KG1 (cell line): ENCODE measurements at regions not wholly inside any gene's neighbourhood (a gene's known extent, or its start where the extent isn't known, plus 50 kb on each side); places are given as distances from the start of the nearest gene placed in this dataset.
A peak's percentile ranks its signal among the peaks of the same experiment; 100 is the strongest.
"Not testable (repeated sequence)": the region's sequence is repeated elsewhere in the genome, so short reads cannot be mapped to it uniquely, and the experiment has no call there.

ENCODE experiments used
- DNase-seq: peaks from one replicate; lab custom pipeline; 2025; lab: John Stamatoyannopoulos, UW

DNA sequence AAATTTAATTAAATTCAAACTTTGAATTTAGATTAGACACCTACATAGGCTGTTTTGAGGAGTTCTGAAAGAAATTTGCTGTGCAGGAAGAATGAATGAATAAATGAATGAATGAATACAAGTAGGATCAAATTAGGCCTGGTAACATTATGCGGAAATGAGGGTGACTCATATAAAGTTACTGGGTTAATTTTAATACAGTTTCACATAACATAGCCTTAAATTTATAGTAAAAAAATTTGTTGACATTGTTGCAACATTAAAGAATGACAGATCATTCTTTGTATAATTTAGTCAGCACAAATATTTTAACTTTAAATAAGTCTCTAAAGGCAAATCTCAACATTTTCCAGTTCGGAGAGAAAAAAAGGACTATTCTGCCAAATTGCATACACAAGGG lies 1293.1 kb upstream of the SLC39A10 start:
- no peak for DNase-seq

DNA sequence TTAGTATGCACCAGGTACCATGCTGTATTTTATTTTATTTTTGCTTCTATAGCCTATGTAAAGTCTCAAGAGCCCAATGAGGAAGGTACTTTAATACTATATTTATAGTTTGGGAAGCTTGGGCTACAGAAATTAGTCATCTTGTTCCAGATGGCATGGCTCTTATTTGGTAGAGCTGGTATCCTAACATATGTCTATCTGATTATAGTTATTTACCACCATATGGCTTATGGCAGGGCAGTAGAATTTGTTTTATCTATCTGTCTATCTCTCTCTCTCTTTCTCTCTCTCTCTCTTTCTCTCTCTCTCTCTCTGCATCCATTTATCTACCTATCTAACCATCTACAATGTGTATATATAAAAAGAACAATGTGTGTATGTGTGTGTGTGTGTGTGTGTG lies 1293.7 kb upstream of the SLC39A10 start:
- no peak for DNase-seq

DNA sequence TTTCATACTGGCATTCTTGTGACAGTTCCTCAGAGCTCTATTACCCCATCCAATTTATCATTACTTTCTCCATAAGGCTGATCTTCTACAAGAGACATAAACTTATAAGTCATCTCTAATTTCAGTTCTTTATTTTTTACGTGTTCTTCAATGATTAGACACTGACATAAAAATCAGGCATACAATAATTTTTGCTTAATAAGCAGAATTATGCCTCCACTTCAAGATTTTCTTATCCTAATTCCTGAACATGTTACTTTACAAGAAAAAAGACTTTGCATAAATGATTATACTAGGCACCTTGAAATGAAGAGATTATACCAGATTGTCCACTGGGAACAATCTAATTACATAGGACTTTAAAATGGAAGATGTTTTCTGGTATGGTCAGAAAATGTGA lies 1304.5 kb upstream of the SLC39A10 start:
- no peak for DNase-seq

DNA sequence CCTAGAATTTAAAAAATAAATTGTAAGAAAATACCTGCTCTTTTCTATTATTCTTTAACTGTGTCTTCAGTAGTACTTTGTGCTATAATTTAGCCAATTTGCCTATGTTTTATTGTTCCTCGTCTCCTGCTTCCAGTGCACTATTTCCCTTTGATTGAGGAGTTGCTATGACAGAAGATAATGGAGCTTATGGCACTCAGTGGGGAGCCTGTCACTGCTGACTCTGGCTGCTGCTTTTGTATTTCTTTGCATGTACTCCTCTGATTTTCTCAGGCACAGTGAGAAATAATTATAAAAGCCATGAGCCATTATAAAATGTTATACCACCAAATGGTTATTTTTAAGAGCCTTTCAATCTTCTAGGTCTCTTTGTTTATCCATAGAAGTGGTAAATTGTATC lies 1310.8 kb upstream of the SLC39A10 start:
- no peak for DNase-seq

DNA sequence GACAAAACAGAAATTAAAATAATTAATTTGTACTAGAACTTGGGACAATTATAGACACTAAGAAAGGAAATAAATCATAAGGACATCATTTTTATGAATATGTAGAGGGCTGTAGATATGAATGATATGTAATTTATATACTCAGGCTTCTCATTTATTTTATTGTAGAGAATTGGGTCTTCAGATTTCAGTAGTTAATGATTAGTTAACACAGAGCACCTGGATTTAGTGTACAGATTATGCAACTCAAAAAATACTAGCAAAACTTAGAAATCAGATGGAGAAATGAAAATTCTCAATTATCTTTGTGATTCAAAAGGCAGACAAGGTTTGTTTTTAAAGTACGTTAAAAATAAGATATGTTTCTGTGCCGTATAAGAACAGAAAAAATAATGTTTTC lies 1311.7 kb upstream of the SLC39A10 start:
- DNase-seq = no peak

DNA sequence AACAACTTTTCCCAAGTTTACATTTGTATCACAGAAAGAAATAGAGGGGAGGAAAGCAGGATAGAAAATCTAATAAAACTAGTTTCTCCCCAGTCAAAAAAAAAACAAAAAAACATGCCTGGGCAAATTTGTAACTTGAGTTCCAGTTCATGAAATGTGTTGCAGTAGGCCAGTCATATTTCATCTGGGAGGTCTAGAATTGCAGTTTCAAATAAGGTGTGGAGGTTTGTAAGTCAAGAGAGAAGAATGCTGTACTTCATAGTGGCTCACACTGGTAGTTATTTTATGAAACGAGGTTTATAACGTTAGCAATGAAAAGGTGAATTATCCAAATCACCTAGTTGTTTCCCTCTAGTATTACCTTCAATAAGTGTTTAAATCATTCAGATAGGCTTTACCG lies 1313.9 kb upstream of the SLC39A10 start:
- no peak for DNase-seq

DNA sequence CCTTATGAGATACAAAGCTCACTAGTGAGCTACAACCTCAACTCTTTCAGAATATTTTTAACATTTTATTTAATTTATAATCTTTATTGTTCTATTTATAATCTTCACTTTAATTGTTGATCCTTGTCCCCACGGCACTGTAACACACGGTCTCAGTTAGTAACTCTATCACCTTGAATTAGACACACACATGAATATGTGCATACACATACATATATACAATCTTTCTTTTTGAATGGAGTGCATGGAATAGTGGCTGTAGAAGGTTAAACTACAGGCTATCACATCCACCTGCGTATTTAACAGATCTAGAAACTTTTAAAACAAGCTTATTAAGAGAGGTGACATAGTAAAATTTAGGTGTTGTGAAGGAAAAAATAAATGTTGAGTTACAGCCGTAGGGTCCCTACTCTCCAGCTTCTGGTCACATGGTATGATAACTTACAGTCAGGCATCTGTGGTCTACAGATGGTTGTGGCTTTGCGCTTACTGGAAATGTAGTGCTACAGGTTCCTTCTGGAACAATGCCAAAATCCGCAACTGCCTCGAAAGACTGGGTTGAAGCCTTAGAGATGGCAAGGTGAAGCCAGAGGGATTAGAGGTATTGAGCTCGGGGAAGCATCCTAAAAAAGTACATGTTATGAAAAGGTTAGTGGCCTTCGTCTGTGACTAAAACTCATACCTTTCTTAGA lies 1324.1 kb upstream of the SLC39A10 start:
- DNase-seq = peak; percentile 33

DNA sequence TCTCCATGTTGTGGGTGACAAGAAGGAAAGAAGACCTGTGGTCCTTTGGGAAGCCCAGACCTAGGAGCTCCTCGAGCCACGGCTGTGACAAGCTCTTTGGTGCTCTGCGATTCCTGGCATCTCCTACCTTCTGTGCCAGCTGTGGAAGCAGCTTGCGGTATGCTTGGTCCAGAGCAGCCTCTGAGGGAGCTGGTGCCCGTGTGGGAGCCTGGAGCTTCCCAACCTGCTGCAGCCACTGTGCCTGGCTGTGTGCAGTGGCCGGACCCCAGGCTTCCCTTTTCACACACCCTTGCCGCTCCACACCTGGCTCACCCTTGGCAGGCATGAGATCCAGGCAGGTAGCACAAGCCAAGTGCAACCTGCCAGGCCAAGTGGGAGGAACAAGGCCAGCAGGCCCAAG lies 1328.6 kb upstream of the SLC39A10 start:
- no peak for DNase-seq

DNA sequence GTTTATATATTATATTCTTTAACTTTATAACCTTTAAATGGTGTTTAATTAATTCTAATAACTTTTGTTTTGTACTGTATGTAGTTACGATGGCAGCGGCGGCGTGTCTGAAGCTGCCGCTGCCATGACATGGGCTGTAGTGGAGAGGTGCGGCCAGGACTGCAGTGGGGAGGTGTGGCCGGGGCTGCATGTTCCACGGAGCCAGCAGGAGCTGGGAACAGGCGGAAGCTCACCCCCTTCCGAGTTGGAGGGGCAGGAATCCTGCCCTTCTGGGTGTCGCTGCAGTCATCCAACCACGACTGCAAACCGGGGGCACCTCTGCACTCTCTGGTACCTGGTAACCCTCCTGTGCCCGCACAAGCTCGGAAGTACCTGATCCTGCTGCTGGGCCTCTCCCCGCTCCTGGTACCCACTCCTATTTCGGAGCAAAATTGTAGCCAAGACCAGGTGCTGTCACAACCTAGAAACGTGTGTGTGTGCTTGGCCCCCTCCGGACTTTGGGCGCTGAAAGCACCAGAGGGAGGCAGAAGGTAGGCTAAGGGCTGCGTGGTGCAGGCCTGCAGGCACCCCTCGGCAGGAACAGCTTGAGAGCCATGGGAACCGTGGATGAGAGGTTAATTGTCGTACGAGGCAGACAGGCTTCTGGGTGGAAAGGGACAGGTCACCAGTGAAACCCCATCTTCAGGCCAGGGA lies 1329.7 kb upstream of the SLC39A10 start:
- DNase-seq = no peak

DNA sequence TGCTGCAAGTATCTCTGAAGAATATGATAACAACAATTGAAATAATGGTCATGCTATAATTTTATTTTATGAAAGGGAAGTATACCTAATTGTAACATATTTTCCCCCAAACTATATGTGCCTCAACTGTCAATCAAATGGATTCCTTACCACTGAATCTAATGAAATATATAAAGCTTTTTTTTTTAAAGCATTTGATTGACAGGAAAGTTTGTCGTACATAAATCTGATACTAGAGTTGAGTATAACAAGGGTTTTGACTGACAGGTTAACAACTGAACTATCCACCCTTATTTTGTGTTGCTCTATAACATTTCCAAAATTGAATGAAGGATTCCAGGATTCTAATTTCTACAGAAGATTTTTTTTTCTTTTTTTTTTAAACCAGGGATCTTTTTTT lies 1333.3 kb upstream of the SLC39A10 start:
- DNase-seq = no peak

DNA sequence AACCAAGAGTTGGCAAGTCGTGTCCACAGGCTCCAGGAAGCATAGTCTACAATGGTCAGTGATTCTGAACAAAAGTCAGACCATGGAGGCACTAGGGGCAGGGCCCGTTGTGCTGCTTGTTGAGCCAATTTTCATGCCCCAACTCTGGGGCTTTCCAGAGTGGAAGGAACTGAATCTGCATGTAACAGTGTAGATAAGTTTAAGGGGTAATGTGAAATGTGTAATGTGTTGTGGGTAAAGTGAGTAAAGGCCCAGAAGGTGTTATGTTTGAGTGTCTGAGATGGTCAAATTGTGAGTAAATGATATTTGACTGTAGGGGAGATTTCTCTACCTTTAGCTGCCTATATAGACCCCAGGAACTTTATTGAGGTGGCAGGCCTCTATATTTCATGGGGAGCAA lies 1336.5 kb upstream of the SLC39A10 start:
- DNase-seq = no peak

DNA sequence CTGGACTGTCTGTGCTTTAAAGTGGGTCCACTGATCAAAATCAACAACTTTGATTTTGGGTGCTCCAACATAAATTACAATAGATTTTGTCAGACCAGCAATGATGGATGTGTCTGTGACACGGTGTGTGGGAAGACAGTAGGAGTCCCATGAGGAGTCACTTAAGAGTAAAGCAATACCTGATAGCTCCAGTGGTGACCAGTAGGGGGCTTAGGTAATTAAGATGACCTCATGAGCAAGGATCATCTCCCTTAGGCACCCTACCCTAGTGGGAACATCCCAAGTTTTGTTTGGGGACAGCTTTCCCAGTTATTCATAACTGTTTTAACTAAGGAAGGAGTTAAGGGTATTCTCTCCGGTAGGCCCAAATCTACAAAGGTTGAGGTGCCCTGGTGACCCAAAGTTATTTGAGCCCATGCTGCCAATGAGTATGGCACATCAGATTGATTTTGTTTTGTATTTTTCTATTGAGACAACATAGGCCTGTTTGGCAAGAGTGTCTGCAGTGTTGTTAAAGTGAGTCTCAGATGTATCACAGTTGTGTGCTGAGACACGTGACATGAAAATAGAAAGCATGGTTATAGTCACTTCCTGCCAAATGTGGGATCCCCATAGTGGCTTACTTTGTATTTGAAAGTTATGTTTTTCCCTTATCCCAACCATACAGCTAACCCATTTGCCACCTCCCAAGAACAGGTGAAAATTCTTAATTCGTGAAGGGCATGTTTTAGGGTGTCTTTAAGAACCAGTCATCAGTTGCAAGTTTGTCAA lies 1337.6 kb upstream of the SLC39A10 start:
- DNase-seq = no peak

DNA sequence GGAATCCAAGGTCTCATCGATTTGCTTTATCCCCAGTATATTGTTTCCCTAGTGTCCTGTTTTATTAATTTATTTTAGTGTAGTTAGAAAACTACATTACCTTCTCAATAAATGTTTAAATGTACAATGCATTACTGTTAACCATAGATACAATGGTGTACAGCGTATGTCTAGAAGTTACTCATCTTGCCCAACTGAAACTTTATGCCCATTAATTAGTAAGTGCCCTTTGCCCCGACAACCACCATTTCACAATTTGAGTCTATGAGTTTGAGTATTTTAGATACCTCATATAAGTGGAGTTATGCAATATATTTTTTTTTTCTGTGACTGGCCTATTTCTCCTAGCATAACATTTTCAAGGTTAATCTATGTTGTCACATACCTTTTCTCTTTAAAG lies 1343.0 kb upstream of the SLC39A10 start:
- DNase-seq = no peak

DNA sequence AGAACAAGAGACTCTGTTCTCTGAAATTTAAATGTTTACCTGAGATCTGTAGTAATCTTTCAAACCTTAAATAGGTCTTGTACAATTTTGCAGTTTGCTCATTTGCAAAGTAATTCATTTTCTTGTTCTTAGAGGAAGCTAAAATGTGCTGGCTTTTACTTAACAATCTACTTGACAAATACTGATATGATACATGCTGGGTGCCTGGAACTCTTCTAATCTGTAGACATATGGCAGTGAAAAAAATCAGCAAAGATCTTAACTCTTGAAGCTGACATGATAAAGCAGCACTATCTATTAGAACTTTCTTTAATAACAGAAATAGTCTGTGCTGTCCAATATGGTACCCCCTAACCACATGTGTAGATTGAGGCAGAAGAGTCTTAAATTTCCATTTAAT lies 1352.8 kb upstream of the SLC39A10 start:
- no peak for DNase-seq

DNA sequence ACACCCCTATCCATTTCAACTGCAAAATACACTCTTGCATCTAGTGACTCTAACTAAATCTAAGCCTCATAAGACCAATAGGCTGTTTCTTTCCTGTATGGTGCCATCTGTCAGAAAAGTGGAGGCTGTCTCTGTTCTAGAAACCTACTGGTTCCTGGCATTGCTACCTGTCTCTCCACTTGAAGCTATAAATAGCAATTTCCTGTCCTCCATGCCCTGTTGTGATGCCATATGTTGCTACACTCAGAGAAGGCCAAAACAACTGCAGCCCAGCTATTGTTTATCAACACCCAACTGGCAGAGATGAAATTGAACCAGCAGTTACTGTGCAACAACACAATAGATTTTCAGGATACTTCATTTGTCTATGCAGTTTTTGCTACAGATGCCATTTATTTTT lies 1355.1 kb upstream of the SLC39A10 start:
- DNase-seq = no peak

DNA sequence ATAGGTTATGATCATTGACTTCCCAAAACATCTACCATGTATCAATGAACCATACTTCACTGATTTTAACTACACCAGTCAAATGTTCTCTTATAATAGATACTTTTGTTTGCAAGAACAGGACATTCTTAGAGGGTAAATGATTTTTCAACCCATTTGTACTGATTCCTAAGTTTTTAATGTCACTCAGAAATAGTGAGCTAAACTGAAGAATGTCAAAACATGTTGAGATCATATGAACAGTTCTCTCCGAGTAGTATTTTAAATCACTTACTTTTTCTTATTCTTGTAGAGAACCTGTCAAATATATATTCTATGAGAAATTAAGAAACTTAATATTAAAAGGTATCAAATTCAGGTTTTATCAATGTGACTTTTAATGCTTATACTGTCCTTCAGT lies 1362.9 kb upstream of the SLC39A10 start:
- no peak for DNase-seq

DNA sequence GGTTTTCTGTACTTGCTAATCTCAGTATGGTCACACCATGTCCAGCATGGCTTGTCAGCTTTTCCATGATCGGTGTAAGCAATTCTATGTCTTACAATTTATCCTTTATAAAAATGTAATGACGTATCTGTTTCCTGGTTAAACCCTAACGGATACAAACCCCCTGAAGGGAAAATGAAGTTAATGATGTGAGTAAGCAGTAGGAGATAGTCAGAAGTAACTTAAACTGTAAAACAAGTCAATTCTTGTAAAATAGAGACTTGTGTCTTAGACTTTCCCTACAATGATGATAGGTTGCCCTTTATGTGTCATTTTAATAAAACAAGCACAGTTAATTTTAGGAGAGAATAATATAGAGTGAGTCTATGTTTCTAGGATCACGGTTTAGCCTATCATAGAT lies 1365.9 kb upstream of the SLC39A10 start:
- no peak for DNase-seq

DNA sequence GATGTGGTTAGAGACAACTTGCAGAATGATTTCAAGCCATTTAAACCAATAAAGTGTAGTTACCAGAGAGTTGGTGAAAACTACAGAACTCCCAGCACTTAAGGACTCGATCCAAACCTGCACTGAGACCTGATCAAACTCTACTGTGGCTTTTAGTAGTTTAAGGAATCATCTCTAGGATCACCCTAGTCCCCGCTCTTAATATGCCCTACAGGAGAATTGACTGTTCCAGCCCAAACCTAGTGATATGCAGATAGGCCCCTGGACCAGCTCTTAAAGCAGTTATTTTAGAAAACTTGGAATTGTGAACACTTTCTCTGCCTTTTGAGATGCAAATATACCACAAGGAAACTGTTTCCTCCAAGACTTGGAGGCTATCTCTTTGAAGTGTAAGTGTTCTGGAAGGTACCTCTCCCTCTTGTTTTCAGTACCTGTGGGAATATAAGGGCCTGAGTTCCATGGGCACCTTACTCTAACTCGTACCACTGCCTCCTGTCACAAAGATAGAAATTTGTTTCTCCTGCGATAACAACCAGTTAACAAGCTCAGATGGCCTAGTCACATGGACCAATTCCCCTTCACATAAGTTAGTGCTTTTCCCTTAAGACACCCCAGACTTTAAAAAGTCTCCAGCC lies 1367.2 kb upstream of the SLC39A10 start:
- DNase-seq = no peak

DNA sequence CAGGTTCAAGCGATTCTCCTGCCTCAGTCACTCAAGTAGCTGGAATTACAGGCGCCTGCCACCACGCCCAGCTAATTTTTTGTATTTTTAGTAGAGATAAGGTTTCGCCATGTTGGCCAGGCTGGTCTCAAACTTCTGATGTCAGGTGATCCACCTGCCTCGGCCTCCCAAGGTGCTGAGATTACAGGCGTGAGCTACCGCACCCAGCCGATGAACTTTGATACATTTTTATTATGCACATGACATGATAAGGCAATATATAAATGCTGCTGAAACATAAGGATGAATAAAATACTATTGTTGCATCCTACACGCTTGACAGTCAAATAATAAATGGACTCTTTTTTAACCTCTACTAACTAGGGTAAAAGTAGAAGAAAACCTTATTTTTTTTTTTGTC lies 1380.4 kb upstream of the SLC39A10 start:
- not testable (repeated sequence) for DNase-seq

DNA sequence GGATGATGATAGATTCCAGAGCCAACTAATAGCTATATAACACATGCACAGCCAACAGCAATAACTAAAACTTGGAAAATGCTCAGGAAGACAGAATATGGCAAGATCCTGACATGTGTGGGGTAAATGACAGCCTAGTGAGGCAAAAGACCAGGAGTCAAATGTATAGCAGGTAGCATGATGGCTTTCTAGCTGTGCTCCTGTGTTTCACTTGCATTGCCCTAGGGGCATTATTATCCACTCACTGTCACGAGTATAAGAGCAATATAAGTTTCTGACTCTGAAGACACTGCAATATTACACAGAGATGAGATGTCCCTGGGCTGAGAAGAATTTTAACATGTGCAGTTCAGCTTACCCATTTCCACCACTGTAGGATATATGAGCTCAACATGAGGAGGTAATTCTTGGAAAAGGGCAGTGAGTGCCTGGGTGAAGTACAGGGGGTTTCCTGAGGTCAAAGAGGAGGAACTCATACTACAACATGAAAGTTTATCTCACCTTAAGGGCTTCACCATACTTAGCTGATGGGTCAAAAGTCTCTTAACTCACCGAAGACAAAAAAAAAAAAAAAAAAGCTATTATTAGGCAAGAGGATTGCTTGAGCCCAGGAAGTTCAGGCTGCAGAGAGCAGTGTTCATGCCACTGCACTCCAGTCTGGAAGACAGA lies 1385.6 kb upstream of the SLC39A10 start:
- DNase-seq = no peak

DNA sequence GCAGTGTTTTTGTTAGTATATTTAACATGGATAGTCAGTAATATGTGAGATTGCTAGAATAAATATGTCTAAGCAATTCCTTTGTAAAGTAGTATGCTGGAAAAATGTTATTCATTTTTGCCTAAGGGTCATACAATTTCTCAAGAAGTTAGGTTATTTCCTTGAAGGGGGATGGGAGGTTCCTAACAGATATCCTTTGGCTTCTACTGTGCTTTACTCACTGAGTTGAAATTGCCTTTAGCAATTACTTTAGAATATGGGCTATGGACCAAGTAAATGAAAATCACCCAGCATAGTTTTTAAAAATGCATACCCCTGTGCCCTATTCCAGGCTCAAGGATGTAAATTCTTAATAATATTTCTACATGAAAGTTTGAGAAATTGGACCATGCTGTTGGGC lies 1386.4 kb upstream of the SLC39A10 start:
- DNase-seq = no peak

DNA sequence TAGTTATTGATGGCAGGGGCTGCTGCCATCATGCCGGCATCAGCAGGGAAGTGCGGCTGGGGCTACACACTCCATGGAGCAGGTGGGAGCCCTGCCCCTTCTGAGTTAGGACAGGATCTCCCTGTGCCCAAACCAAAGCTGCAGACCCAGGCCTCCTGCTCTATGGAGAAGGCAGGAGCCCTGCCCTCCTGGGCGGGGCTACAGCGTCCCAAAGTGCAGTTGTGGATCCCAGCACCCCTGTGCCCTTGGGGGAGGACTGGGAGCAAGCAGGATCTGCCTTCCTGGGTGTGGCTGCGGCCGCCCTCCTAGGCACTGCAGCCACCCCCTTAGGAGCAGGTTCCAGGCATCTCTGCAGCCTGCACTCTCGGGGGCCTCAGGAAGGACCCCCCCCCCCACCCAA lies 1392.4 kb upstream of the SLC39A10 start:
- no peak for DNase-seq
